ENCODE measurements at regions not wholly inside any gene's neighbourhood (a gene's known extent, or its start where the extent isn't known, plus 50 kb on each side); places are given as distances from the start of the nearest gene placed in this dataset.
"Not testable (repeated sequence)": the region's sequence is repeated elsewhere in the genome, so short reads cannot be mapped to it uniquely, and the experiment has no call there.

- DNase-seq, result no peak
These were observed 62.1 kb downstream of the ZWINT start for GRCh38 chr10:56298941-56299340.

- no peak for DNase-seq
These were observed 64.4 kb downstream of the ZWINT start for GRCh38 chr10:56296618-56297017.

- no peak for DNase-seq
These were observed 72.7 kb downstream of the ZWINT start for GRCh38 chr10:56288403-56288802.

- no peak for DNase-seq
These were observed 75.0 kb downstream of the ZWINT start for GRCh38 chr10:56286096-56286495.

- no peak for DNase-seq
These were observed 81.8 kb downstream of the ZWINT start for GRCh38 chr10:56279270-56279669.

- DNase-seq, result no peak
These were observed 91.9 kb downstream of the ZWINT start for GRCh38 chr10:56269181-56269580.

GRCh38 chr10:56266120-56266519 is 94.9 kb downstream of the ZWINT start:
- DNase-seq, result no peak

- DNase-seq, result no peak
These were observed 102.1 kb downstream of the ZWINT start for GRCh38 chr10:56258991-56259390.

- DNase-seq, result no peak
These were observed 102.7 kb downstream of the ZWINT start for GRCh38 chr10:56258378-56258777.

GRCh38 chr10:56255298-56255697 is 105.8 kb downstream of the ZWINT start:
- DNase-seq, result no peak

GRCh38 chr10:56240471-56240870 is 120.6 kb downstream of the ZWINT start:
- no peak for DNase-seq

GRCh38 chr10:56231436-56231835 is 129.6 kb downstream of the ZWINT start:
- no peak for DNase-seq

GRCh38 chr10:56222237-56222636 is 138.8 kb downstream of the ZWINT start:
- no peak for DNase-seq

GRCh38 chr10:56212951-56213350 is 148.1 kb downstream of the ZWINT start:
- DNase-seq, result no peak

- no peak for DNase-seq
These were observed 179.5 kb downstream of the ZWINT start for GRCh38 chr10:56181607-56182006.

- DNase-seq, result no peak
These were observed 182.8 kb downstream of the ZWINT start for GRCh38 chr10:56178210-56178609.

- not testable (repeated sequence) for DNase-seq
These were observed 206.0 kb downstream of the ZWINT start for GRCh38 chr10:56155091-56155513.

GRCh38 chr10:56146806-56147205 is 214.3 kb downstream of the ZWINT start:
- DNase-seq, result no peak

- no peak for DNase-seq
These were observed 218.8 kb downstream of the ZWINT start for GRCh38 chr10:56142092-56142728.

- DNase-seq, result no peak
These were observed 221.7 kb downstream of the ZWINT start for GRCh38 chr10:56139405-56139804.

- DNase-seq, result no peak
These were observed 225.2 kb downstream of the ZWINT start for GRCh38 chr10:56135828-56136227.

GRCh38 chr10:56123247-56123646 is 237.8 kb downstream of the ZWINT start:
- no peak for DNase-seq

- no peak for DNase-seq
These were observed 244.4 kb downstream of the ZWINT start for GRCh38 chr10:56116684-56117083.

GRCh38 chr10:56109454-56109853 is 251.6 kb downstream of the ZWINT start:
- DNase-seq, result no peak

- no peak for DNase-seq
These were observed 256.1 kb downstream of the ZWINT start for GRCh38 chr10:56104923-56105322.

Measured in central memory CD4-positive, alpha-beta T cell (primary cell).